Karpas-422 (cell line): ENCODE measurements at regions not wholly inside any gene's neighbourhood (a gene's known extent, or its start where the extent isn't known, plus 50 kb on each side); places are given as distances from the start of the nearest gene placed in this dataset.
"Not testable (repeated sequence)": the region's sequence is repeated elsewhere in the genome, so short reads cannot be mapped to it uniquely, and the experiment has no call there.

Experiments used
- DNase-seq: peaks from one replicate; pipeline ENCODE4 v3.0.0-alpha.2; 2015
- H2AFZ ChIP-seq: fragments of 200-600 bp; sonication (generic); 2 replicates; pipeline ENCODE4 v1.6.1; 2014; ENCODE audit warnings: antibody characterized with exemption, low read length, mixed read lengths
- H3K27ac ChIP-seq: fragments of 200-600 bp; sonication (generic); 2 replicates; pipeline ENCODE4 v1.5.1; 2014; ENCODE audit warnings: mild to moderate bottlenecking, low read length, moderate library complexity
- H3K27me3 ChIP-seq: fragments of 200-600 bp; sonication (generic); 2 replicates; pipeline ENCODE4 v1.6.1; 2014; ENCODE audit warnings: low read length, mixed read lengths
- H3K36me3 ChIP-seq: fragments of 200-600 bp; sonication (generic); 2 replicates; pipeline ENCODE4 v1.6.1; 2014; ENCODE audit warnings: low read length, mixed read lengths; ENCODE audit not compliant: insufficient read depth
- H3K4me1 ChIP-seq: fragments of 200-600 bp; sonication (generic); 2 replicates; pipeline ENCODE4 v1.6.1; 2014; ENCODE audit warnings: mild to moderate bottlenecking, low read length, mixed read lengths
- H3K4me2 ChIP-seq: fragments of 200-600 bp; sonication (generic); 2 replicates; pipeline ENCODE4 v1.6.1; 2014; ENCODE audit warnings: low read length, low read depth, mild to moderate bottlenecking; ENCODE audit not compliant: poor library complexity, severe bottlenecking
- H3K4me3 ChIP-seq: fragments of 200-600 bp; sonication (generic); 2 replicates; pipeline ENCODE4 v1.5.1; 2014; ENCODE audit warnings: mild to moderate bottlenecking, antibody characterized with exemption, low read length, mixed read lengths
- H3K79me2 ChIP-seq: fragments of 200-600 bp; sonication (generic); 2 replicates; pipeline ENCODE4 v1.6.1; 2014; ENCODE audit warnings: mild to moderate bottlenecking, low read length, mixed read lengths
- H3K9ac ChIP-seq: fragments of 200-600 bp; sonication (generic); 2 replicates; pipeline ENCODE4 v1.6.0; 2014; ENCODE audit warnings: low read length
- H3K9me2 ChIP-seq: fragments of 200-600 bp; sonication (generic), shearing (Covaris generic); replicated peaks from 2 replicates; pipeline ENCODE4 v1.6.0; 2014; ENCODE audit warnings: mild to moderate bottlenecking, low read length, moderate library complexity; ENCODE audit not compliant: insufficient read depth
- H3K9me3 ChIP-seq: fragments of 300-700, 200-600 bp; sonication (generic); 2 replicates; pipeline ENCODE4 v1.6.1; 2014; ENCODE audit warnings: low read length, mixed read lengths
- H4K20me1 ChIP-seq: fragments of 200-600 bp; sonication (generic); 2 replicates; pipeline ENCODE4 v1.6.1; 2014; ENCODE audit warnings: mild to moderate bottlenecking, antibody characterized with exemption, low read length, low read depth; ENCODE audit not compliant: insufficient read depth

- H3K27ac ChIP-seq, H3K27me3 ChIP-seq, H3K4me2 ChIP-seq, H3K36me3 ChIP-seq, H3K4me3 ChIP-seq, H3K79me2 ChIP-seq, H3K4me1 ChIP-seq, DNase-seq, H3K9ac ChIP-seq, H4K20me1 ChIP-seq, H3K9me2 ChIP-seq, H2AFZ ChIP-seq, H3K9me3 ChIP-seq: not testable (repeated sequence)
Measured at GRCh38 chr3:110626652-110627111, 444.9 kb upstream of the NECTIN3 start.

DNA sequence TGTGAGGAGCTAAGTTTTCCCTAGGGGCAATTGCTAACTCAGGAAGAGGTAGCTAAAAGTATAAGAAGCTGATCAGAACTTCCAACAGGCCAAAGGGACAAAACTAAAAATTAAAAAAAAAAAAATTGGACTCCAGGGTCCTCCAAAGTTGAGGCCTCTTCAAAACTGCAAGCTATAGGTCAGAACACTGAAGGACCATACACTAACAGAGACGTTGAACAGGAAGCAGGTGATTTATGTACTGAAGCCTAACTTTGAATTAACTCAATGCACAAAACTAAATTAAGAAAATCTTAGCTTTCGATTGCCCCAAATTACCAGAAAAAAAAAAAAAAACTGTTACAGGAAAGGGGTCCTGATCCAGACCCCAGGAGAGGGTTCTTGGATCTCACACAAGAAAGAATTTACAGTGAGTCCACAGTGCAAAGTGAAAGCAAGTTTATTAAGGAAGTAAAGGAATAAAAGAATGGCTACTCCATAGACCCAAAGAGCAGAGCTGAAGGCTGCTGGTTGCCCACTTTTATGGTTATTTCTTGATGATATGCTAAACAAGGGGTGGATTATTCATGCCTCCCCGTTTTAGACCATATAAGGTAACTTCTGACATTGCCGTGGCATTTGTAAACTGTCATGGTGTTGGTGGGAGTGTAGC lies 442.8 kb upstream of the NECTIN3 start:
- H3K79me2 ChIP-seq: no peaks in the 10 kb centered on the region
- H3K4me3 ChIP-seq: no peak overlapping the region
- no peak overlapping the region for H3K27ac ChIP-seq
- no peaks in the 10 kb centered on the region for H3K9me2 ChIP-seq
- H3K36me3 ChIP-seq: no peaks in the 10 kb centered on the region
- no peaks in the 10 kb centered on the region for H3K4me1 ChIP-seq
- H3K9ac ChIP-seq: no peak overlapping the region
- no peaks in the 10 kb centered on the region for H3K9me3 ChIP-seq
- H2AFZ ChIP-seq: no peak overlapping the region
- H3K4me2 ChIP-seq: no peak overlapping the region
- DNase-seq: no peak
- H3K27me3 ChIP-seq: no peaks in the 10 kb centered on the region
- no peaks in the 10 kb centered on the region for H4K20me1 ChIP-seq

DNA sequence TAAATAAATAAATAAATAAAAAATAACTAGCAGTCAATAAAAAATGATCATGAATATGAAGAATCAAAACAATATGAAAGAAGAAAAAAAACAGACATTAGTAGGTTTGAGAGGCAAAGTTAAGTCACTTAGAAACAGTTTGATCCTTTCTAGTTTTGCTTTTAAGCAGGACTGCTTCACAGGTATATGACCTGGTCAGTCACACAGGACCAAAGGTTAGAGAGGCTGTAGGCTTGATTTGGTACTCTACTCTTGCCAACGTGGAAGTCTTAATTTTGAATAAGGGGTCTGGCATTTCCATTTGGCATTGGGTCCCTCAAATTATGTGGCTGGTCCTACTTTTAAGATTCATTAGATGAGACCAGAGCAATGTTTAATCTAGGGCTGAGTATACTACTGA lies 441.7 kb upstream of the NECTIN3 start:
- Histone ChIP-seq H2AFZ (no peak overlapping the region), H3K79me2 (no peaks in the 10 kb centered on the region), H3K27ac (no peak overlapping the region), H3K4me2 (no peak overlapping the region), H3K9me2 (no peaks in the 10 kb centered on the region), H3K9ac (no peak overlapping the region), H3K4me1 (no peaks in the 10 kb centered on the region), H3K9me3 (no peaks in the 10 kb centered on the region), H3K4me3 (no peak overlapping the region), H3K36me3 (no peaks in the 10 kb centered on the region), H3K27me3 (no peaks in the 10 kb centered on the region), H4K20me1 (no peaks in the 10 kb centered on the region)
- no peak for DNase-seq

DNA sequence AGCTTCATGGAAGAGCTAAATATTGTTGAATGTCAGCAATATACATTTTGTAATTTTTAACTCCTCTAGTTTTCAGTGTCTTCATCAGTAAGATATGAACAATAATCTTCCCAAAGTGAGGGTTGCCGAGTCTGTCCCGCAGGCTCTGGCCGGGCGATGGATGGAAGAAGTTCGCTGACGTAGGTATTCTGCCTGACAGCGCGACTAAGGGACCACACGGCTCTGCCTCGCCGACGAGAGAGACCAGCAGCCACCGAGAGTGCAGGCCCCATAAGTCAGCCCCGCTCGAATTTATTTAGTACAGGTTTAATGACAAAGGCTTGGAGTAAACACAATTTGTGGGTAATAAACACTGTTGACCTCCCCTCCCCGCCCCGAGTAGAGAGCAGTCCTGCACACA lies 427.4 kb upstream of the NECTIN3 start:
- Histone ChIP-seq H3K4me1 (no peaks in the 10 kb centered on the region), H3K4me3 (no peak overlapping the region), H2AFZ (no peak overlapping the region), H3K9me3 (peaks cover 16% of the 10 kb centered on the region), H3K27me3 (no peaks in the 10 kb centered on the region), H3K9ac (no peak overlapping the region), H4K20me1 (no peaks in the 10 kb centered on the region), H3K27ac (no peak overlapping the region), H3K9me2 (no peaks in the 10 kb centered on the region), H3K36me3 (no peaks in the 10 kb centered on the region), H3K79me2 (no peaks in the 10 kb centered on the region), H3K4me2 (no peak overlapping the region)
- DNase-seq: no peak

GRCh38 chr3:110646055-110646454 lies 425.6 kb upstream of the NECTIN3 start:
- Histone ChIP-seq H3K9me2 (no peaks in the 10 kb centered on the region), H3K9ac (no peak overlapping the region), H4K20me1 (no peaks in the 10 kb centered on the region), H3K79me2 (no peaks in the 10 kb centered on the region), H3K9me3 (peaks cover 16% of the 10 kb centered on the region), H3K36me3 (no peaks in the 10 kb centered on the region), H3K27me3 (no peaks in the 10 kb centered on the region), H3K4me3 (no peak overlapping the region), H3K4me2 (no peak overlapping the region), H3K4me1 (no peaks in the 10 kb centered on the region), H3K27ac (no peak overlapping the region), H2AFZ (no peak overlapping the region)
- no peak for DNase-seq

- Histone ChIP-seq H3K36me3 (no peaks in the 10 kb centered on the region), H4K20me1 (no peaks in the 10 kb centered on the region), H3K4me3 (no peak overlapping the region), H3K4me1 (no peaks in the 10 kb centered on the region), H3K9ac (no peak overlapping the region), H3K79me2 (no peaks in the 10 kb centered on the region), H3K9me3 (peaks cover 16% of the 10 kb centered on the region), H3K9me2 (no peaks in the 10 kb centered on the region), H3K4me2 (no peak overlapping the region), H3K27me3 (no peaks in the 10 kb centered on the region), H3K27ac (no peak overlapping the region), H2AFZ (no peak overlapping the region)
- no peak for DNase-seq
Measured at GRCh38 chr3:110646496-110646895, 425.1 kb upstream of the NECTIN3 start.

- Histone ChIP-seq H3K79me2 (no peaks in the 10 kb centered on the region), H3K9ac (no peak overlapping the region), H3K9me3 (peaks cover 16% of the 10 kb centered on the region), H2AFZ (no peak overlapping the region), H3K4me1 (no peaks in the 10 kb centered on the region), H3K27ac (no peak overlapping the region), H3K27me3 (no peaks in the 10 kb centered on the region), H3K9me2 (no peaks in the 10 kb centered on the region), H3K4me3 (no peak overlapping the region), H4K20me1 (no peaks in the 10 kb centered on the region), H3K36me3 (no peaks in the 10 kb centered on the region), H3K4me2 (no peak overlapping the region)
- DNase-seq: no peak
Measured at GRCh38 chr3:110647586-110647985, 424.0 kb upstream of the NECTIN3 start.

GRCh38 chr3:110650741-110651140 lies 420.9 kb upstream of the NECTIN3 start:
- Histone ChIP-seq H3K4me3 (no peak overlapping the region), H3K4me2 (no peak overlapping the region), H3K27ac (no peak overlapping the region), H3K79me2 (no peaks in the 10 kb centered on the region), H3K4me1 (no peaks in the 10 kb centered on the region), H2AFZ (no peak overlapping the region), H3K36me3 (no peaks in the 10 kb centered on the region), H3K27me3 (no peaks in the 10 kb centered on the region), H3K9me2 (no peaks in the 10 kb centered on the region), H3K9ac (no peak overlapping the region), H4K20me1 (no peaks in the 10 kb centered on the region), H3K9me3 (peaks cover 12% of the 10 kb centered on the region)
- DNase-seq: no peak
